Lung (tissue), 11 donors: ENCODE measurements at regions not wholly inside any gene's neighbourhood (a gene's known extent, or its start where the extent isn't known, plus 50 kb on each side); places are given as distances from the start of the nearest gene placed in this dataset.

Source experiments
- ATAC-seq: fragments of 200-7000 bp; cut with Tn5 transposase; one replicate; pipeline ENCODE4 v1.9.1; 2020; ENCODE audit warnings: moderate number of reproducible peaks; ENCODE audit not compliant: insufficient read depth, low FRiP score
- DNase-seq, 3 donors: peaks; one replicate each; pipeline ENCODE4 v3.0.0-alpha.2; 2013 to 2017
- H3K27ac ChIP-seq, 2 donors: one replicate each; pipeline ENCODE4 v1.5.1; 2013; ENCODE audit warnings: mild to moderate bottlenecking in 2 of 2, moderate library complexity in 2 of 2, control low read depth in 1 of 2, inconsistent platforms in 1 of 2, low read depth in 1 of 2, low read length in 1 of 2
- H3K27me3 ChIP-seq, 3 donors: one replicate each; pipeline ENCODE4 v1.5.1; 2013; ENCODE audit warnings: low read length in 2 of 3; ENCODE audit not compliant: control insufficient read depth in 3 of 3, insufficient read depth in 3 of 3
- H3K36me3 ChIP-seq, 4 donors: one replicate each; pipeline ENCODE4 v1.5.1; 2013; ENCODE audit warnings: low read length in 4 of 4, mild to moderate bottlenecking in 1 of 4, moderate library complexity in 1 of 4; ENCODE audit not compliant: control insufficient read depth in 4 of 4, insufficient read depth in 4 of 4
- H3K4me1 ChIP-seq, 5 donors: one replicate each; pipeline ENCODE4 v1.5.1; 2013; ENCODE audit warnings: low read length in 5 of 5, mild to moderate bottlenecking in 2 of 5, moderate library complexity in 1 of 5; ENCODE audit not compliant: control insufficient read depth in 5 of 5, insufficient read depth in 5 of 5
- H3K4me3 ChIP-seq: one replicate; pipeline ENCODE4 v1.5.1; 2013; ENCODE audit warnings: mild to moderate bottlenecking, control low read depth, moderate library complexity
- H3K9ac ChIP-seq, 2 donors: one replicate each; pipeline ENCODE4 v1.5.1; 2013; ENCODE audit warnings: low read length in 2 of 2, control low read depth in 1 of 2; ENCODE audit not compliant: insufficient read depth in 1 of 2
- H3K9me3 ChIP-seq, 4 donors: one replicate each; pipeline ENCODE4 v1.5.1; 2013; ENCODE audit warnings: low read length in 3 of 4, mild to moderate bottlenecking in 1 of 4, moderate library complexity in 1 of 4; ENCODE audit not compliant: control insufficient read depth in 4 of 4, insufficient read depth in 3 of 4
- WGBS, 2 donors: extraction: QIAGEN DNeasy Blood & Tissue Kit; methylation state at CpG; one replicate each; pipeline ENCODE4 v1.1.7; 2013; 5-methylcytosine and 5-hydroxymethylcytosine counted together
- TF ChIP-seq, protein P1 (sequence below): IDR thresholded peaks from 2 replicates; pipeline ENCODE4 v1.5.1; 2012; ENCODE audit warnings: mild to moderate bottlenecking; ENCODE audit errors: control extremely low read depth, extremely low read depth
- donor health status: control.
- donor health status: control.
- donor health status: Bipolar disorder and iron deficiency.
- donor health status: healthy.
- donor health status: DM: yes; HTN: yes; CAD: no.

- peaks cover 0 to 2% (median 0%) of the 10 kb centered on the region in 4 donors for H3K9me3 ChIP-seq
- no peaks in the 10 kb centered on the region for H3K36me3 ChIP-seq
- no peak overlapping the region for H3K9ac ChIP-seq
- no peaks in the 10 kb centered on the region for H3K4me1 ChIP-seq
- H3K27ac ChIP-seq = no peak overlapping the region
- ATAC-seq = no peak
- no peak overlapping the region for H3K4me3 ChIP-seq
- H3K27me3 ChIP-seq = no peaks in the 10 kb centered on the region
- no peak for DNase-seq
- 89 to 91% methylated on average over 2 of the region's 2 CpGs for WGBS, 2 donors
- TF ChIP-seq, protein P1, sequence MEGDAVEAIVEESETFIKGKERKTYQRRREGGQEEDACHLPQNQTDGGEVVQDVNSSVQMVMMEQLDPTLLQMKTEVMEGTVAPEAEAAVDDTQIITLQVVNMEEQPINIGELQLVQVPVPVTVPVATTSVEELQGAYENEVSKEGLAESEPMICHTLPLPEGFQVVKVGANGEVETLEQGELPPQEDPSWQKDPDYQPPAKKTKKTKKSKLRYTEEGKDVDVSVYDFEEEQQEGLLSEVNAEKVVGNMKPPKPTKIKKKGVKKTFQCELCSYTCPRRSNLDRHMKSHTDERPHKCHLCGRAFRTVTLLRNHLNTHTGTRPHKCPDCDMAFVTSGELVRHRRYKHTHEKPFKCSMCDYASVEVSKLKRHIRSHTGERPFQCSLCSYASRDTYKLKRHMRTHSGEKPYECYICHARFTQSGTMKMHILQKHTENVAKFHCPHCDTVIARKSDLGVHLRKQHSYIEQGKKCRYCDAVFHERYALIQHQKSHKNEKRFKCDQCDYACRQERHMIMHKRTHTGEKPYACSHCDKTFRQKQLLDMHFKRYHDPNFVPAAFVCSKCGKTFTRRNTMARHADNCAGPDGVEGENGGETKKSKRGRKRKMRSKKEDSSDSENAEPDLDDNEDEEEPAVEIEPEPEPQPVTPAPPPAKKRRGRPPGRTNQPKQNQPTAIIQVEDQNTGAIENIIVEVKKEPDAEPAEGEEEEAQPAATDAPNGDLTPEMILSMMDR = no peak
These were observed 178.7 kb upstream of the MCTP2 start for GRCh38 chr15:94052711-94053110.

GRCh38 chr15:94047566-94047965 lies 183.8 kb upstream of the MCTP2 start:
- 85 to 91% methylated on average over 2 of the region's 2 CpGs for WGBS, 2 donors
- Histone ChIP-seq H3K36me3 (no peaks in the 10 kb centered on the region), H3K27me3 (no peaks in the 10 kb centered on the region), H3K4me1 (no peaks in the 10 kb centered on the region), H3K4me3 (no peak overlapping the region), H3K27ac (no peak overlapping the region), H3K9me3 (peaks cover 0 to 3% (median 1%) of the 10 kb centered on the region in 4 donors), H3K9ac (no peak overlapping the region)
- DNase-seq = no peak
- no peak for ATAC-seq
- TF ChIP-seq, protein P1 = no peak

DNA sequence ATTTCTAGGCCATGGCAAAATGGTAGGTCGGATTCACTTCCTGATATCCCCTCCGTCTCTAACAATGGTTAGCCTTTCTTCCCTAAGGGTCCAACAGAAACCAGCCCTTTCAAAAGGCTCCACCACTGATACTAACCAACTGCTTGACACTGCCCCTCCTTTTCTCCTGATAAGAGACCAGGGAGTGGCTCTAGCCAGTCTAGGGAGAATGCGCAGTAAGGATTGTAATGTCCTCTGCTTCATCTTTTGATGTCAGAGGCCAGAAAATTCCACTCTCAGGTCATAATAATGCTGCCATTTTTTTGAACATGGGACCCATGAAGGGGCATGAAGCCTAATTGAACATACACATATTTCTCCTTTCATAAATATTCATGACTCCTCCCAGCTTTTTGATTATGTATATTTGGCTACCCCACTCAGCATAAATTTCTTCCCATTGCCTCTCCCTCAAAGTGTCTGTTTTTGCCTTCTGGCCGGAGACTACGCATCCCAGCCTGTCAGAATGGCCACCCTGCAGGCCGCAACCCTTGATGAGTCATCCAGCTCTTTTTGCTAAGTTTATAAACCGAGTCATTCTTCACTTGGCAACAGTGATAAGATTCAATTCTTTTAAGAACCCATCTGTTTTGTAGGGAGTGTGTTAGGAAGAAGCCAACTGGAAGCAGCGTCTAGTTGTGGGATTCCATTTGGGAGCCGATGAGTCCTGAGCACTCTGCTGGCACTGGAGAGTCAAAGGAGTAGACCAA lies 189.0 kb upstream of the MCTP2 start:
- Histone ChIP-seq H3K4me1 (no peaks in the 10 kb centered on the region), H3K27me3 (no peaks in the 10 kb centered on the region), H3K4me3 (no peak overlapping the region), H3K27ac (no peak overlapping the region), H3K9ac (no peak overlapping the region), H3K36me3 (no peaks in the 10 kb centered on the region), H3K9me3 (peaks cover 0 to 3% (median 0%) of the 10 kb centered on the region in 4 donors)
- 81 to 89% methylated on average over 9 of the region's 9 CpGs for WGBS, 2 donors
- no peak for ATAC-seq
- TF ChIP-seq, protein P1 = no peak
- DNase-seq = no peak

DNA sequence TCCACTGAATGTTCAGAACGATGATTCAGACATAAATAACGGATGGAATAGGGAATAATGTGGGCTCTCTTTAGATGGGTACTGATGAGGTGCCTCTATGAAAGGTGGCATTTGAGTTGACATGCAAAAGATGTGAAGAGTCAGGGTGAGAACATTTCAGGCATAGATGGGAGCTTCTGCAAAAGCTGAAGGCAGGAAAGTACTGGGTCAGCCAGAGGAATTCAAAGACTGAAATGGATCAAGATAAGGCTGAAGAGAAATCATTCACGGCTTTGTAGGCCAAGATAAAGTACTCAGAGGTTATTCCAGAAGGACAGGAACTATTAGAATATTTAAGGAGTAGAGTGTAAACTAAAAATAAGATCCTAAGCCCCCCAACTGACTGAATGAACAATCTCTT lies 189.6 kb upstream of the MCTP2 start:
- WGBS, 2 donors = 67 to 88% methylated on average over 3 of the region's 3 CpGs

More for the DNA sequence above, 189.6 kb upstream of the MCTP2 start:
- Histone ChIP-seq H3K27ac (no peak overlapping the region), H3K36me3 (no peaks in the 10 kb centered on the region), H3K9me3 (peaks cover 0 to 3% (median 0%) of the 10 kb centered on the region in 4 donors), H3K27me3 (no peaks in the 10 kb centered on the region), H3K9ac (no peak overlapping the region), H3K4me1 (no peaks in the 10 kb centered on the region), H3K4me3 (no peak overlapping the region)
- DNase-seq = no peak
- ATAC-seq = no peak
- TF ChIP-seq, protein P1 = no peak
